ENCODE measurements at regions not wholly inside any gene's neighbourhood (a gene's known extent, or its start where the extent isn't known, plus 50 kb on each side); places are given as distances from the start of the nearest gene placed in this dataset.

- no peak for DNase-seq (ENCODE audit: low spot score in 2 of 2)
- Histone ChIP-seq H3K27ac (no peak overlapping the region), H3K4me3 (no peak overlapping the region), H3K4me1 (no peaks in the 10 kb centered on the region), H3K36me3 (no peaks in the 10 kb centered on the region), H3K27me3 (peaks cover 0 to 3% of the 10 kb centered on the region in 2 donors), H3K9me3 (no peaks in the 10 kb centered on the region)
- intact Hi-C loops (cut with DNase I; ENCODE audit: low total_unique reads) = no loop called here
- TF ChIP-seq CTCF (IDR thresholded peaks at IDR 0.05) (no peak), POLR2AphosphoS5 (IDR thresholded peaks at IDR 0.05) (no peak), POLR2A (IDR thresholded peaks at IDR 0.05) (no peak)
Observed at GRCh38 chr7:12488341-12488740, 82.2 kb upstream of the SCIN start.

- intact Hi-C loops (cut with DNase I; ENCODE audit: low total_unique reads) = no loop called here
- Histone ChIP-seq H3K4me3 (no peak overlapping the region), H3K27me3 (peaks cover 0 to 3% of the 10 kb centered on the region in 2 donors), H3K9me3 (no peaks in the 10 kb centered on the region), H3K4me1 (no peaks in the 10 kb centered on the region), H3K27ac (no peak overlapping the region), H3K36me3 (no peaks in the 10 kb centered on the region)
- no peak for DNase-seq (ENCODE audit: low spot score in 2 of 2)
- TF ChIP-seq POLR2A (IDR thresholded peaks at IDR 0.05) (no peak), CTCF (IDR thresholded peaks at IDR 0.05) (peak in 2 of 3 donors; percentile 25 to 45)
Observed at GRCh38 chr7:12490107-12490688, 80.3 kb upstream of the SCIN start.

GRCh38 chr7:12490940-12491339, 79.6 kb upstream of the SCIN start:
- no peak for DNase-seq (ENCODE audit: low spot score in 2 of 2)
- no peak overlapping the region for H3K4me3 ChIP-seq
- H3K27ac ChIP-seq = no peak overlapping the region
- intact Hi-C loops (cut with DNase I; ENCODE audit: low total_unique reads) = no loop called here
- no peaks in the 10 kb centered on the region for H3K9me3 ChIP-seq
- H3K36me3 ChIP-seq = no peaks in the 10 kb centered on the region
- H3K4me1 ChIP-seq = no peaks in the 10 kb centered on the region
- no peak for TF ChIP-seq POLR2AphosphoS5 (IDR thresholded peaks at IDR 0.05)
- TF ChIP-seq POLR2A (IDR thresholded peaks at IDR 0.05) = no peak
- no peak for TF ChIP-seq CTCF (IDR thresholded peaks at IDR 0.05)
- peaks cover 0 to 3% of the 10 kb centered on the region in 2 donors for H3K27me3 ChIP-seq

GRCh38 chr7:12491526-12491925, 79.0 kb upstream of the SCIN start:
- Histone ChIP-seq H3K27me3 (peaks cover 0 to 3% of the 10 kb centered on the region in 2 donors), H3K27ac (no peak overlapping the region), H3K9me3 (no peaks in the 10 kb centered on the region), H3K4me1 (no peaks in the 10 kb centered on the region), H3K36me3 (no peaks in the 10 kb centered on the region), H3K4me3 (no peak overlapping the region)
- intact Hi-C loops (cut with DNase I; ENCODE audit: low total_unique reads) = no loop called here
- no peak for TF ChIP-seq CTCF (IDR thresholded peaks at IDR 0.05)
- no peak for TF ChIP-seq POLR2A (IDR thresholded peaks at IDR 0.05)
- no peak for TF ChIP-seq POLR2AphosphoS5 (IDR thresholded peaks at IDR 0.05)
- no peak for DNase-seq (ENCODE audit: low spot score in 2 of 2)

GRCh38 chr7:12493407-12493806, 77.1 kb upstream of the SCIN start:
- Histone ChIP-seq H3K4me3 (no peak overlapping the region), H3K4me1 (no peaks in the 10 kb centered on the region), H3K27me3 (peaks cover 0 to 3% of the 10 kb centered on the region in 2 donors), H3K36me3 (no peaks in the 10 kb centered on the region), H3K9me3 (no peaks in the 10 kb centered on the region), H3K27ac (no peak overlapping the region)
- no peak for DNase-seq (ENCODE audit: low spot score in 2 of 2)
- intact Hi-C loops (cut with DNase I; ENCODE audit: low total_unique reads) = no loop called here
- TF ChIP-seq POLR2A (IDR thresholded peaks at IDR 0.05) (no peak), CTCF (IDR thresholded peaks at IDR 0.05) (no peak), POLR2AphosphoS5 (IDR thresholded peaks at IDR 0.05) (no peak)
